Stomach (tissue), 8 donors: ENCODE measurements at regions not wholly inside any gene's neighbourhood (a gene's known extent, or its start where the extent isn't known, plus 50 kb on each side); places are given as distances from the start of the nearest gene placed in this dataset.
A peak's percentile ranks its signal among the peaks of the same experiment; 100 is the strongest.
"Not testable (repeated sequence)": the region's sequence is repeated elsewhere in the genome, so short reads cannot be mapped to it uniquely, and the experiment has no call there.

Experiments used
- DNase-seq, 2 donors: peaks; one replicate each; pipeline versions ENCODE4 v3.0.0 to v3.0.0-alpha.2; 2013 to 2019
- H3K27ac ChIP-seq, 5 donors: fragments of 200-600 bp in 4 of 5; sonication (generic) in 4 of 5; one replicate each; pipeline ENCODE4 v1.5.1; 2013 to 2019; ENCODE audit warnings: mild to moderate bottlenecking in 1 of 5, moderate library complexity in 1 of 5
- H3K27me3 ChIP-seq, 3 donors: fragments of 200-600 bp; sonication (generic); one replicate each; pipeline ENCODE4 v1.5.1; 2017 to 2019; ENCODE audit warnings: mixed run types in 1 of 3
- H3K36me3 ChIP-seq, 4 donors: fragments of 200-600 bp; sonication (generic); 1 replicate in 3 of 4; 2 replicates in 1 of 4; pipeline ENCODE4 v1.5.1; 2016 to 2019
- H3K4me1 ChIP-seq, 4 donors: fragments of 200-600 bp; sonication (generic); one replicate each; pipeline ENCODE4 v1.5.1; 2016 to 2019
- H3K4me3 ChIP-seq, 4 donors: fragments of 200-600 bp; sonication (generic) in 3 of 4; one replicate each; pipeline ENCODE4 v1.5.1; 2016 to 2019; ENCODE audit warnings: mild to moderate bottlenecking in 1 of 4
- H3K9me3 ChIP-seq, 4 donors: fragments of 200-600 bp; sonication (generic); one replicate each; pipeline ENCODE4 v1.5.1; 2016 to 2019
- WGBS, 5 donors: extraction: QIAGEN DNeasy Blood & Tissue Kit in 3 of 5; methylation state at CpG; one replicate each; pipeline versions ENCODE4 v1.1.5 to v1.1.7; 2013 to 2018; 5-methylcytosine and 5-hydroxymethylcytosine counted together
- intact Hi-C: fragments of 100-400 bp; cut with DNase I; formaldehyde crosslinking; loops from one replicate; pipeline ENCODE4 v1.15.1; 2023; ENCODE audit warnings: low total_unique reads
- donor health status: healthy with polysubstance abuse.
- donor health status: Bipolar disorder and iron deficiency.
- donor health status: healthy.

GRCh38 chr1:206316901-206317300 lies 113.6 kb downstream of the SRGAP2 start:
- not testable (repeated sequence) for H3K36me3 ChIP-seq, H3K4me3 ChIP-seq

GRCh38 chr1:206317878-206318514 lies 114.7 kb downstream of the SRGAP2 start:
- H3K36me3 ChIP-seq, H3K9me3 ChIP-seq, H3K4me3 ChIP-seq, DNase-seq, intact Hi-C loops, H3K27ac ChIP-seq, H3K27me3 ChIP-seq, H3K4me1 ChIP-seq: not testable (repeated sequence)
- 40 to 52% (median 45%) methylated on average over 3 to 4 of the region's 5 CpGs for WGBS, 5 donors

More at GRCh38 chr1:206316901-206317300, 113.6 kb downstream of the SRGAP2 start:
- no CpG with 5 or more reads among the region's 4 CpGs for WGBS, 5 donors
- H3K9me3 ChIP-seq, H3K27me3 ChIP-seq, DNase-seq, H3K4me1 ChIP-seq, intact Hi-C loops, H3K27ac ChIP-seq: not testable (repeated sequence)

- not testable (repeated sequence) for H3K27me3 ChIP-seq
Measured at GRCh38 chr1:206320227-206320626, 116.9 kb downstream of the SRGAP2 start.

GRCh38 chr1:206326159-206326939 lies 123.0 kb downstream of the SRGAP2 start:
- H3K36me3 ChIP-seq, H3K27me3 ChIP-seq, DNase-seq, H3K4me3 ChIP-seq, H3K27ac ChIP-seq, H3K4me1 ChIP-seq, intact Hi-C loops, H3K9me3 ChIP-seq: not testable (repeated sequence)
- WGBS, 5 donors = 33 to 77% (median 46%) methylated on average over 2 to 5 of the region's 6 CpGs

More at GRCh38 chr1:206320227-206320626, 116.9 kb downstream of the SRGAP2 start:
- H3K4me3 ChIP-seq, DNase-seq, H3K9me3 ChIP-seq, H3K4me1 ChIP-seq, H3K36me3 ChIP-seq, H3K27ac ChIP-seq, intact Hi-C loops: not testable (repeated sequence)
- WGBS, 5 donors = no CpG with 5 or more reads among the region's 2 CpGs

- 86 to 100% (median 92%) methylated on average over 1 to 2 of the region's 5 CpGs; no CpG with 5 or more reads in 2 of the 5 donors for WGBS, 5 donors
- DNase-seq, H3K27me3 ChIP-seq, H3K9me3 ChIP-seq, H3K4me1 ChIP-seq, H3K4me3 ChIP-seq, intact Hi-C loops, H3K36me3 ChIP-seq, H3K27ac ChIP-seq: not testable (repeated sequence)
Measured at GRCh38 chr1:206331597-206331996, 128.3 kb downstream of the SRGAP2 start.

- 99 to 100% (median 100%) methylated on average over 3 to 13 of the region's 13 CpGs; no CpG with 5 or more reads in 2 of the 5 donors for WGBS, 5 donors
- H3K27ac ChIP-seq, H3K36me3 ChIP-seq, H3K4me3 ChIP-seq, DNase-seq, H3K4me1 ChIP-seq, H3K27me3 ChIP-seq, H3K9me3 ChIP-seq, intact Hi-C loops: not testable (repeated sequence)
Measured at GRCh38 chr1:206333316-206333715, 130.0 kb downstream of the SRGAP2 start.

GRCh38 chr1:206333897-206334296 lies 130.6 kb downstream of the SRGAP2 start:
- H3K36me3 ChIP-seq, H3K27me3 ChIP-seq, DNase-seq, H3K9me3 ChIP-seq, H3K4me1 ChIP-seq, intact Hi-C loops, H3K27ac ChIP-seq, H3K4me3 ChIP-seq: not testable (repeated sequence)

GRCh38 chr1:206334481-206334880 lies 131.1 kb downstream of the SRGAP2 start:
- intact Hi-C loops, H3K4me1 ChIP-seq, H3K27ac ChIP-seq, H3K4me3 ChIP-seq, H3K9me3 ChIP-seq, H3K27me3 ChIP-seq, H3K36me3 ChIP-seq: not testable (repeated sequence)
- WGBS, 5 donors = 45 to 64% (median 51%) methylated on average over 3 of the region's 3 CpGs
- DNase-seq = peak in 1 of 2 donors; percentile 7

- intact Hi-C loops, H3K36me3 ChIP-seq, H3K27ac ChIP-seq, H3K27me3 ChIP-seq, H3K4me1 ChIP-seq, H3K4me3 ChIP-seq, H3K9me3 ChIP-seq, DNase-seq: not testable (repeated sequence)
Measured at GRCh38 chr1:206335162-206335561, 131.8 kb downstream of the SRGAP2 start.

- H3K4me3 ChIP-seq, H3K27ac ChIP-seq, intact Hi-C loops, H3K27me3 ChIP-seq, DNase-seq, H3K36me3 ChIP-seq, H3K4me1 ChIP-seq, H3K9me3 ChIP-seq: not testable (repeated sequence)
- 64 to 76% (median 70%) methylated on average over 3 of the region's 10 CpGs; no CpG with 5 or more reads in 1 of the 5 donors for WGBS, 5 donors
Measured at GRCh38 chr1:206335875-206336846, 132.8 kb downstream of the SRGAP2 start.

GRCh38 chr1:206337024-206337423 lies 133.3 kb upstream of the IKBKE start:
- intact Hi-C loops, H3K27ac ChIP-seq, H3K27me3 ChIP-seq, H3K36me3 ChIP-seq, H3K4me1 ChIP-seq, H3K4me3 ChIP-seq, H3K9me3 ChIP-seq, DNase-seq: not testable (repeated sequence)
- 50 to 81% (median 73%) methylated on average over 1 of the region's 4 CpGs for WGBS, 5 donors
